ENCODE measurements at regions not wholly inside any gene's neighbourhood (a gene's known extent, or its start where the extent isn't known, plus 50 kb on each side); places are given as distances from the start of the nearest gene placed in this dataset.

GRCh38 chr2:200104015-200104414 is 148.6 kb downstream of the MAIP1 start:
- TF ChIP-seq POLR2AphosphoS5 (IDR thresholded peaks at IDR 0.05) = no peak
- TF ChIP-seq CTCF (IDR thresholded peaks at IDR 0.05) = no peak
